ENCODE measurements at regions not wholly inside any gene's neighbourhood (a gene's known extent, or its start where the extent isn't known, plus 50 kb on each side); places are given as distances from the start of the nearest gene placed in this dataset.

GRCh38 chr4:13928214-13928613 is 300.7 kb upstream of the BOD1L1 start:
- no peaks in the 10 kb centered on the region for H4K20me1 ChIP-seq
- H3K4me1 ChIP-seq, result no peaks in the 10 kb centered on the region
- H3K4me3 ChIP-seq, result no peak overlapping the region
- H3K4me2 ChIP-seq, result no peak overlapping the region
- no peaks in the 10 kb centered on the region for H3K27me3 ChIP-seq
- no peaks in the 10 kb centered on the region for H3K36me3 ChIP-seq
- H3K9me3 ChIP-seq (replicated peaks in 1 of 11), result peaks cover 0 to 6% (median 0%) of the 10 kb centered on the region in 11 experiments; a peak in 3 of 22 replicates
- no peak overlapping the region for H3K9ac ChIP-seq
- no peak overlapping the region for H3K27ac ChIP-seq
- TF ChIP-seq Cebpa-rat (IDR thresholded peaks at IDR 0.05), result no peak

GRCh38 chr4:13930155-13930554 is 302.6 kb upstream of the BOD1L1 start:
- H3K4me2 ChIP-seq, result no peak overlapping the region
- H3K36me3 ChIP-seq, result no peaks in the 10 kb centered on the region
- no peak overlapping the region for H3K9ac ChIP-seq
- H3K9me3 ChIP-seq (replicated peaks in 1 of 11), result peaks cover 0 to 6% (median 0%) of the 10 kb centered on the region in 11 experiments; a peak in 3 of 22 replicates
- no peaks in the 10 kb centered on the region for H3K27me3 ChIP-seq
- no peak for TF ChIP-seq Cebpa-rat (IDR thresholded peaks at IDR 0.05)
- H3K4me3 ChIP-seq, result no peak overlapping the region
- no peak overlapping the region for H3K27ac ChIP-seq
- no peaks in the 10 kb centered on the region for H3K4me1 ChIP-seq
- no peaks in the 10 kb centered on the region for H4K20me1 ChIP-seq

- H3K4me3 ChIP-seq, result no peak overlapping the region
- no peaks in the 10 kb centered on the region for H3K4me1 ChIP-seq
- no peak overlapping the region for H3K27ac ChIP-seq
- no peaks in the 10 kb centered on the region for H3K36me3 ChIP-seq
- H3K9me3 ChIP-seq (replicated peaks in 1 of 11), result no peaks in the 10 kb centered on the region
- H4K20me1 ChIP-seq, result no peaks in the 10 kb centered on the region
- H3K9ac ChIP-seq, result no peak overlapping the region
- H3K27me3 ChIP-seq, result no peaks in the 10 kb centered on the region
- no peak for TF ChIP-seq Cebpa-rat (IDR thresholded peaks at IDR 0.05)
- no peak overlapping the region for H3K4me2 ChIP-seq
Measured at GRCh38 chr4:13933191-13933590, 305.7 kb upstream of the BOD1L1 start.

- Histone ChIP-seq H3K9ac (no peak overlapping the region), H3K4me3 (no peak overlapping the region)
- TF ChIP-seq Cebpa-rat (IDR thresholded peaks at IDR 0.05), result no peak
Measured at GRCh38 chr4:13938299-13938698, 310.8 kb upstream of the BOD1L1 start.

GRCh38 chr4:13940921-13941320 is 313.4 kb upstream of the BOD1L1 start:
- no peak overlapping the region for H3K27ac ChIP-seq
- H4K20me1 ChIP-seq, result no peaks in the 10 kb centered on the region
- no peak overlapping the region for H3K4me2 ChIP-seq
- no peaks in the 10 kb centered on the region for H3K9me3 ChIP-seq (replicated peaks in 1 of 11)
- no peaks in the 10 kb centered on the region for H3K36me3 ChIP-seq
- no peak for TF ChIP-seq Cebpa-rat (IDR thresholded peaks at IDR 0.05)
- H3K4me3 ChIP-seq, result no peak overlapping the region
- no peak overlapping the region for H3K9ac ChIP-seq
- no peaks in the 10 kb centered on the region for H3K4me1 ChIP-seq
- H3K27me3 ChIP-seq, result no peaks in the 10 kb centered on the region

More at GRCh38 chr4:13938299-13938698, 310.8 kb upstream of the BOD1L1 start:
- Histone ChIP-seq H3K27me3 (no peaks in the 10 kb centered on the region), H4K20me1 (no peaks in the 10 kb centered on the region), H3K4me1 (no peaks in the 10 kb centered on the region), H3K27ac (no peak overlapping the region), H3K36me3 (no peaks in the 10 kb centered on the region), H3K9me3 (replicated peaks in 1 of 11) (no peaks in the 10 kb centered on the region), H3K4me2 (no peak overlapping the region)

- no peaks in the 10 kb centered on the region for H3K27me3 ChIP-seq
- no peaks in the 10 kb centered on the region for H3K4me1 ChIP-seq
- no peaks in the 10 kb centered on the region for H4K20me1 ChIP-seq
- no peaks in the 10 kb centered on the region for H3K36me3 ChIP-seq
- no peak overlapping the region for H3K27ac ChIP-seq
- no peak overlapping the region for H3K9ac ChIP-seq
- no peak for TF ChIP-seq Cebpa-rat (IDR thresholded peaks at IDR 0.05)
- no peak overlapping the region for H3K4me3 ChIP-seq
- H3K4me2 ChIP-seq, result no peak overlapping the region
- no peaks in the 10 kb centered on the region for H3K9me3 ChIP-seq (replicated peaks in 1 of 11)
Measured at GRCh38 chr4:13942977-13943376, 315.5 kb upstream of the BOD1L1 start.

GRCh38 chr4:13944095-13944511 is 316.6 kb upstream of the BOD1L1 start:
- no peak for TF ChIP-seq Cebpa-rat (IDR thresholded peaks at IDR 0.05)
- Histone ChIP-seq H3K4me3 (no peak overlapping the region), H3K4me1 (no peaks in the 10 kb centered on the region), H3K36me3 (no peaks in the 10 kb centered on the region), H4K20me1 (no peaks in the 10 kb centered on the region), H3K27ac (no peak overlapping the region), H3K9ac (no peak overlapping the region), H3K4me2 (no peak overlapping the region), H3K27me3 (no peaks in the 10 kb centered on the region), H3K9me3 (replicated peaks in 1 of 11) (no peaks in the 10 kb centered on the region)

GRCh38 chr4:13947921-13948320 is 320.4 kb upstream of the BOD1L1 start:
- Histone ChIP-seq H4K20me1 (no peaks in the 10 kb centered on the region), H3K9ac (no peak overlapping the region), H3K4me1 (no peaks in the 10 kb centered on the region), H3K4me2 (no peak overlapping the region), H3K36me3 (no peaks in the 10 kb centered on the region), H3K27me3 (no peaks in the 10 kb centered on the region), H3K9me3 (replicated peaks in 1 of 11) (no peaks in the 10 kb centered on the region), H3K4me3 (no peak overlapping the region), H3K27ac (no peak overlapping the region)
- no peak for TF ChIP-seq Cebpa-rat (IDR thresholded peaks at IDR 0.05)

GRCh38 chr4:13950491-13950890 is 323.0 kb upstream of the BOD1L1 start:
- H3K4me2 ChIP-seq, result no peak overlapping the region
- no peak overlapping the region for H3K4me3 ChIP-seq
- no peaks in the 10 kb centered on the region for H3K36me3 ChIP-seq
- H3K27me3 ChIP-seq, result no peaks in the 10 kb centered on the region
- no peaks in the 10 kb centered on the region for H4K20me1 ChIP-seq
- no peaks in the 10 kb centered on the region for H3K4me1 ChIP-seq
- no peaks in the 10 kb centered on the region for H3K9me3 ChIP-seq (replicated peaks in 1 of 11)
- TF ChIP-seq Cebpa-rat (IDR thresholded peaks at IDR 0.05), result no peak
- no peak overlapping the region for H3K27ac ChIP-seq
- no peak overlapping the region for H3K9ac ChIP-seq

- no peaks in the 10 kb centered on the region for H3K9me3 ChIP-seq (replicated peaks in 1 of 11)
- TF ChIP-seq Cebpa-rat (IDR thresholded peaks at IDR 0.05), result no peak
- H3K36me3 ChIP-seq, result no peaks in the 10 kb centered on the region
- H3K27me3 ChIP-seq, result no peaks in the 10 kb centered on the region
- H3K4me2 ChIP-seq, result no peak overlapping the region
- no peaks in the 10 kb centered on the region for H3K4me1 ChIP-seq
- H3K27ac ChIP-seq, result no peak overlapping the region
- no peak overlapping the region for H3K4me3 ChIP-seq
- no peak overlapping the region for H3K9ac ChIP-seq
- no peaks in the 10 kb centered on the region for H4K20me1 ChIP-seq
Measured at GRCh38 chr4:13953083-13953482, 325.6 kb upstream of the BOD1L1 start.

GRCh38 chr4:13955551-13955950 is 328.0 kb upstream of the BOD1L1 start:
- Histone ChIP-seq H3K4me2 (no peak overlapping the region), H3K27me3 (no peaks in the 10 kb centered on the region)
- TF ChIP-seq Cebpa-rat (IDR thresholded peaks at IDR 0.05), result no peak

More at GRCh38 chr4:13955551-13955950, 328.0 kb upstream of the BOD1L1 start:
- H3K4me3 ChIP-seq, result no peak overlapping the region
- no peaks in the 10 kb centered on the region for H3K9me3 ChIP-seq (replicated peaks in 1 of 11)
- no peak overlapping the region for H3K27ac ChIP-seq
- H3K4me1 ChIP-seq, result no peaks in the 10 kb centered on the region
- no peaks in the 10 kb centered on the region for H3K36me3 ChIP-seq
- no peaks in the 10 kb centered on the region for H4K20me1 ChIP-seq
- no peak overlapping the region for H3K9ac ChIP-seq

All from BLaER1 treated with 17β-estradiol and CSF1 and Interleukin-3, amounts not matched to agents 10 nM and 100 nM (cell line).